NB4 (cell line): ENCODE measurements at regions not wholly inside any gene's neighbourhood (a gene's known extent, or its start where the extent isn't known, plus 50 kb on each side); places are given as distances from the start of the nearest gene placed in this dataset.
"Not testable (repeated sequence)": the region's sequence is repeated elsewhere in the genome, so short reads cannot be mapped to it uniquely, and the experiment has no call there.

Source experiments
- MYC ChIP-seq: IDR thresholded peaks from 2 replicates; pipeline ENCODE4 v1.6.1; 2011; ENCODE audit warnings: low read depth, low read length
- POLR2A ChIP-seq: IDR thresholded peaks from 2 replicates; pipeline ENCODE4 v1.6.1; 2011; ENCODE audit warnings: mild to moderate bottlenecking; ENCODE audit not compliant: insufficient read length; ENCODE audit errors: extremely low read depth
- TF ChIP-seq, protein P1 (sequence below): IDR thresholded peaks from one replicate; pipeline ENCODE4 v1.5.1; 2012; ENCODE audit warnings: low read depth, low read length
- TF ChIP-seq, protein P2 (sequence below): IDR thresholded peaks from 2 replicates; pipeline ENCODE4 v1.6.1; 2011; ENCODE audit warnings: low read depth, low read length

DNA sequence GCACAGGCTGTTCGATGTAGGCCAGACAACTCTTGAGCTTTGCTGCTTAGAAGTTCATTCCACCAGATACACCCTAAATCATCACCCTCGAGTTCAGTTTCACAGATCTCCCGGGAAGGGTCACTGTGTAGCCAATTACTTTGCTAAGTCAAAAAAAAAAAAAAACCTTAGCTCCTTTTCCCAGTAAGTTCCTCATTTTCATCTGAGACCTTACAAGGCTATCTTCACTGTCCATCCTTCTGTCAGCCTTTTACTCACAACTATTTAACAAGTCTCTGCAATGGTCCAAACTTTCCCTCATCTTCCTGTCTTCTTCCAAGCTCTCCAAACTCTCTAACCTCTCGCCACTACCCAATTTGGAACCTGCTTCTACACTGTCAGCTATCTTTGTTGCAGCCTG is 615.9 kb upstream of the DEFB115 start:
- TF ChIP-seq, protein P1, sequence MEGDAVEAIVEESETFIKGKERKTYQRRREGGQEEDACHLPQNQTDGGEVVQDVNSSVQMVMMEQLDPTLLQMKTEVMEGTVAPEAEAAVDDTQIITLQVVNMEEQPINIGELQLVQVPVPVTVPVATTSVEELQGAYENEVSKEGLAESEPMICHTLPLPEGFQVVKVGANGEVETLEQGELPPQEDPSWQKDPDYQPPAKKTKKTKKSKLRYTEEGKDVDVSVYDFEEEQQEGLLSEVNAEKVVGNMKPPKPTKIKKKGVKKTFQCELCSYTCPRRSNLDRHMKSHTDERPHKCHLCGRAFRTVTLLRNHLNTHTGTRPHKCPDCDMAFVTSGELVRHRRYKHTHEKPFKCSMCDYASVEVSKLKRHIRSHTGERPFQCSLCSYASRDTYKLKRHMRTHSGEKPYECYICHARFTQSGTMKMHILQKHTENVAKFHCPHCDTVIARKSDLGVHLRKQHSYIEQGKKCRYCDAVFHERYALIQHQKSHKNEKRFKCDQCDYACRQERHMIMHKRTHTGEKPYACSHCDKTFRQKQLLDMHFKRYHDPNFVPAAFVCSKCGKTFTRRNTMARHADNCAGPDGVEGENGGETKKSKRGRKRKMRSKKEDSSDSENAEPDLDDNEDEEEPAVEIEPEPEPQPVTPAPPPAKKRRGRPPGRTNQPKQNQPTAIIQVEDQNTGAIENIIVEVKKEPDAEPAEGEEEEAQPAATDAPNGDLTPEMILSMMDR = not testable (repeated sequence)
- TF ChIP-seq, protein P2, sequence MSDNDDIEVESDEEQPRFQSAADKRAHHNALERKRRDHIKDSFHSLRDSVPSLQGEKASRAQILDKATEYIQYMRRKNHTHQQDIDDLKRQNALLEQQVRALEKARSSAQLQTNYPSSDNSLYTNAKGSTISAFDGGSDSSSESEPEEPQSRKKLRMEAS = not testable (repeated sequence)
- TF ChIP-seq POLR2A, MYC: not testable (repeated sequence)
